A673 (cell line): ENCODE measurements at regions not wholly inside any gene's neighbourhood (a gene's known extent, or its start where the extent isn't known, plus 50 kb on each side); places are given as distances from the start of the nearest gene placed in this dataset.

ENCODE experiments used
- BruUV-seq: library from RNA; stranded (reverse); fragments of 400-500 nt; replicated peaks from 2 replicates; lab custom pipeline; 2021; lab: Mats Ljungman, UMichigan
- CTCF ChIA-PET: fragments of 300-600 bp; sonication (Branson Sonifier 250); formaldehyde crosslinking; loops from one replicate; lab custom pipeline; 2022; ENCODE audit warnings: antibody characterized with exemption; lab: Charles Lee
- POLR2A ChIA-PET: fragments of 300-600 bp; sonication (Branson Sonifier 250); formaldehyde crosslinking; loops from one replicate; lab custom pipeline; 2022; ENCODE audit warnings: antibody characterized with exemption; ENCODE audit not compliant: low non-redundant PET; lab: Charles Lee
- DNase-seq: peaks from one replicate; pipeline ENCODE4 v3.0.0-alpha.2; 2015; ENCODE audit warnings: low spot score
- H3K27ac ChIP-seq: fragments of 200-600 bp; sonication (generic); 2 replicates; pipeline ENCODE4 v1.5.1; 2016; ENCODE audit warnings: mixed run types, low read depth, mild to moderate bottlenecking, mixed read lengths, antibody characterized with exemption, low read length; ENCODE audit not compliant: poor library complexity, severe bottlenecking
- H3K27me3 ChIP-seq: fragments of 200-600 bp; sonication (generic); replicated peaks from 2 replicates; pipeline ENCODE4 v1.6.1; 2017; ENCODE audit warnings: mixed run types, low read depth, mild to moderate bottlenecking, mixed read lengths, antibody characterized with exemption, low read length; ENCODE audit not compliant: insufficient read depth, poor library complexity
- H3K36me3 ChIP-seq: fragments of 200-600 bp; sonication (generic); 2 replicates; pipeline ENCODE4 v1.6.1; 2016; ENCODE audit warnings: mixed run types, mild to moderate bottlenecking, mixed read lengths, antibody characterized with exemption, low read length; ENCODE audit not compliant: insufficient read depth, poor library complexity, severe bottlenecking
- H3K4me1 ChIP-seq: fragments of 200-600 bp; sonication (generic); 2 replicates; pipeline ENCODE4 v1.6.1; 2017; ENCODE audit warnings: mixed run types, mild to moderate bottlenecking, mixed read lengths, antibody characterized with exemption, low read length; ENCODE audit not compliant: insufficient read depth, poor library complexity, severe bottlenecking
- H3K4me3 ChIP-seq: fragments of 200-600 bp; sonication (generic); 2 replicates; pipeline ENCODE4 v1.5.1; 2016; ENCODE audit warnings: low read depth, mixed run types, mild to moderate bottlenecking, mixed read lengths, low read length; ENCODE audit not compliant: poor library complexity, severe bottlenecking
- H3K9me3 ChIP-seq: fragments of 200-600 bp; sonication (generic); 2 replicates; pipeline ENCODE4 v1.6.1; 2016; ENCODE audit warnings: mixed run types, low read depth, mild to moderate bottlenecking, mixed read lengths, antibody characterized with exemption, low read length; ENCODE audit not compliant: poor library complexity, severe bottlenecking
- CTCF ChIP-seq: fragments of 300-800, 200-600 bp; sonication (generic); conservative IDR thresholded peaks from 2 replicates; pipeline ENCODE4 v1.5.1; 2017; ENCODE audit warnings: low read depth, mild to moderate bottlenecking, antibody characterized with exemption, low read length, moderate library complexity, mixed read lengths
- EZH2 ChIP-seq: fragments of 200-600 bp; sonication (generic); IDR thresholded peaks from 2 replicates; pipeline ENCODE4 v1.6.1; 2017; ENCODE audit warnings: borderline replicate concordance, low read depth, mild to moderate bottlenecking, mixed read lengths, antibody characterized with exemption, low read length; ENCODE audit not compliant: poor library complexity, severe bottlenecking
- intact Hi-C: fragments of 100-400 bp; cut with micrococcal nuclease; formaldehyde crosslinking; loops from one replicate; pipeline ENCODE4 v1.10.0; 2022; ENCODE audit not compliant: unreplicated experiment

GRCh38 chr1:216935901-216936300 lies 212.7 kb upstream of the ESRRG start:
- CTCF ChIA-PET = no interaction called here

DNA sequence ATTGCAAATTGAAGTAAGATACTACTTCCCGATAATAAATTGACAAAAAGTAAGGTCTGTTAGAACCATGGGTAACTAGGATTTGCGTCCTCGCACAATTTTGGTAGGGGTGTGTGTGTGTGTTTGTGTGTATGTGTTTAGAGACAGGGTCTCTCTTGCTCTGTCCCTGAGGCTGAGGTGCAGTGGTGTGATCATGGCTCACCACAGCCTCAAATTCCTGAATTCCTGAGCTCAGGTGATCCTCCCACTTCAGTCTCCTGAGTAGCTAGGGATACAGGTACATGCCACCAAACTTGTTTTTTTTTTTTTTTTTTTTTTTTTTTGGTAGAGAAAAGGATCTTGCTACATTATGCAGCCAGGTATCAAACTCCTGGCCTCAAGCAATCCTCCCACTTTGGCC lies 209.2 kb upstream of the ESRRG start:
- BruUV-seq = no TSS peak
- Histone ChIP-seq H3K27me3 (no peaks in the 10 kb centered on the region), H3K9me3 (no peaks in the 10 kb centered on the region), H3K36me3 (no peaks in the 10 kb centered on the region), H3K4me1 (no peaks in the 10 kb centered on the region), H3K27ac (no peak overlapping the region), H3K4me3 (no peak overlapping the region)
- intact Hi-C loops = no loop called here
- POLR2A ChIA-PET = no interaction called here
- CTCF ChIA-PET = no interaction called here
- DNase-seq = no peak
- TF ChIP-seq CTCF (no peak), EZH2 (no peak)

More at GRCh38 chr1:216935901-216936300, 212.7 kb upstream of the ESRRG start:
- intact Hi-C loops = no loop called here
- DNase-seq = no peak
- no peaks in the 10 kb centered on the region for H3K4me1 ChIP-seq
- TF ChIP-seq EZH2 (no peak), CTCF (no peak)
- H3K36me3 ChIP-seq = no peaks in the 10 kb centered on the region
- POLR2A ChIA-PET = interaction anchor here (0.9 kb wide), 1 partner anchor 99 kb away, joined by 5 read pairs; no protein-coding TSS in a partner anchor
- H3K4me3 ChIP-seq = no peak overlapping the region
- H3K9me3 ChIP-seq = no peaks in the 10 kb centered on the region
- H3K27ac ChIP-seq = no peak overlapping the region
- H3K27me3 ChIP-seq = no peaks in the 10 kb centered on the region
- no TSS peak for BruUV-seq

GRCh38 chr1:216929870-216930582 lies 206.8 kb upstream of the ESRRG start:
- H3K27me3 ChIP-seq = no peaks in the 10 kb centered on the region
- DNase-seq = no peak
- no peak for TF ChIP-seq EZH2
- TF ChIP-seq CTCF = no peak
- no peak overlapping the region for H3K4me3 ChIP-seq
- no peaks in the 10 kb centered on the region for H3K4me1 ChIP-seq
- no peaks in the 10 kb centered on the region for H3K36me3 ChIP-seq
- POLR2A ChIA-PET = no interaction called here
- CTCF ChIA-PET = no interaction called here
- H3K9me3 ChIP-seq = no peaks in the 10 kb centered on the region
- BruUV-seq = no TSS peak
- intact Hi-C loops = no loop called here
- H3K27ac ChIP-seq = no peak overlapping the region
